ENCODE measurements at regions not wholly inside any gene's neighbourhood (a gene's known extent, or its start where the extent isn't known, plus 50 kb on each side); places are given as distances from the start of the nearest gene placed in this dataset.

- TF ChIP-seq CTCF (IDR thresholded peaks at IDR 0.05) (no peak), POLR2AphosphoS5 (IDR thresholded peaks at IDR 0.05) (no peak), POLR2A (IDR thresholded peaks at IDR 0.05) (no peak), EP300 (IDR thresholded peaks at IDR 0.05; ENCODE audit: low read depth) (no peak)
Observed at GRCh38 chr16:51045794-51046193, 105.3 kb downstream of the SALL1 start.
